Activated CD8-positive, alpha-beta T cell treated with anti-CD3 and anti-CD28 coated beads, Interleukin-2, amount 10 ng/mL, durations not matched to agents 7 days and 5 days (primary cell): ENCODE measurements at regions not wholly inside any gene's neighbourhood (a gene's known extent, or its start where the extent isn't known, plus 50 kb on each side); places are given as distances from the start of the nearest gene placed in this dataset.

Experiments
- ATAC-seq: fragments of 150-1000 bp; cut with Tn5 transposase; one replicate; pipeline ENCODE4 v1.10.0; 2021; ENCODE audit warnings: moderate library complexity
- CTCF ChIA-PET: fragments of 350-600 bp; sonication (Branson Sonifier 250); formaldehyde crosslinking; loops from one replicate; lab custom pipeline; 2021; ENCODE audit warnings: antibody characterized with exemption; lab: Charles Lee
- POLR2A ChIA-PET: fragments of 350-600 bp; sonication (Branson Sonifier 250); formaldehyde crosslinking; loops from one replicate; lab custom pipeline; 2021; ENCODE audit warnings: antibody characterized with exemption; lab: Charles Lee
- DNase-seq: peaks from one replicate; pipeline ENCODE4 v3.0.0-alpha.2; 2020
- H3K27ac Mint-ChIP-seq: one replicate; pipeline ENCODE4 v1.8.0; 2021; ENCODE audit warnings: mild to moderate bottlenecking, mixed read lengths
- H3K27me3 Mint-ChIP-seq: one replicate; pipeline ENCODE4 v1.8.0; 2021; ENCODE audit warnings: low read depth, mixed read lengths
- H3K36me3 Mint-ChIP-seq: one replicate; pipeline ENCODE4 v1.8.0; 2021; ENCODE audit warnings: low read depth, mixed read lengths
- H3K4me1 Mint-ChIP-seq: one replicate; pipeline ENCODE4 v1.8.0; 2021; ENCODE audit warnings: low read depth, mixed read lengths
- H3K4me3 Mint-ChIP-seq: one replicate; pipeline ENCODE4 v1.8.0; 2021; ENCODE audit warnings: mild to moderate bottlenecking, mixed read lengths
- H3K9me3 Mint-ChIP-seq: one replicate; pipeline ENCODE4 v1.8.0; 2022; ENCODE audit warnings: mixed read lengths; ENCODE audit not compliant: insufficient read depth

GRCh38 chr9:31677415-31677814 is 707.0 kb upstream of the ACO1 start:
- no peak overlapping the region for H3K4me3 Mint-ChIP-seq
- DNase-seq (no peak), ATAC-seq (no peak)
- H3K4me1 Mint-ChIP-seq = no peaks in the 10 kb centered on the region
- no peaks in the 10 kb centered on the region for H3K36me3 Mint-ChIP-seq
- CTCF ChIA-PET = no interaction called here
- H3K9me3 Mint-ChIP-seq = no peaks in the 10 kb centered on the region
- H3K27ac Mint-ChIP-seq = no peak overlapping the region
- POLR2A ChIA-PET = no interaction called here
- H3K27me3 Mint-ChIP-seq = no peaks in the 10 kb centered on the region

- POLR2A ChIA-PET = no interaction called here
- no peak overlapping the region for H3K27ac Mint-ChIP-seq
- DNase-seq (no peak), ATAC-seq (no peak)
- H3K4me3 Mint-ChIP-seq = no peak overlapping the region
- H3K36me3 Mint-ChIP-seq = no peaks in the 10 kb centered on the region
- H3K27me3 Mint-ChIP-seq = no peaks in the 10 kb centered on the region
- CTCF ChIA-PET = no interaction called here
- H3K4me1 Mint-ChIP-seq = no peaks in the 10 kb centered on the region
- H3K9me3 Mint-ChIP-seq = no peaks in the 10 kb centered on the region
Observed at GRCh38 chr9:31677877-31678276, 706.6 kb upstream of the ACO1 start.

GRCh38 chr9:31683116-31683515 is 701.3 kb upstream of the ACO1 start:
- H3K9me3 Mint-ChIP-seq = no peaks in the 10 kb centered on the region
- no peaks in the 10 kb centered on the region for H3K27me3 Mint-ChIP-seq
- DNase-seq (no peak), ATAC-seq (no peak)
- ChIA-PET POLR2A (no interaction called here), CTCF (no interaction called here)
- no peak overlapping the region for H3K4me3 Mint-ChIP-seq
- no peaks in the 10 kb centered on the region for H3K4me1 Mint-ChIP-seq
- H3K36me3 Mint-ChIP-seq = no peaks in the 10 kb centered on the region
- no peak overlapping the region for H3K27ac Mint-ChIP-seq

- no peak overlapping the region for H3K4me3 Mint-ChIP-seq
- peaks cover 9% of the 10 kb centered on the region for H3K4me1 Mint-ChIP-seq
- H3K27me3 Mint-ChIP-seq = no peaks in the 10 kb centered on the region
- no peak overlapping the region for H3K27ac Mint-ChIP-seq
- ChIA-PET POLR2A (no interaction called here), CTCF (no interaction called here)
- no peaks in the 10 kb centered on the region for H3K36me3 Mint-ChIP-seq
- DNase-seq (no peak), ATAC-seq (no peak)
- no peaks in the 10 kb centered on the region for H3K9me3 Mint-ChIP-seq
Observed at GRCh38 chr9:31697956-31698355, 686.5 kb upstream of the ACO1 start.

GRCh38 chr9:31699836-31700235 is 684.6 kb upstream of the ACO1 start:
- H3K4me1 Mint-ChIP-seq = peaks cover 9% of the 10 kb centered on the region
- H3K36me3 Mint-ChIP-seq = no peaks in the 10 kb centered on the region
- no peaks in the 10 kb centered on the region for H3K9me3 Mint-ChIP-seq
- POLR2A ChIA-PET = no interaction called here
- no peak overlapping the region for H3K4me3 Mint-ChIP-seq
- H3K27ac Mint-ChIP-seq = no peak overlapping the region
- DNase-seq = no peak
- no peaks in the 10 kb centered on the region for H3K27me3 Mint-ChIP-seq
- ATAC-seq = no peak
- CTCF ChIA-PET = no interaction called here

GRCh38 chr9:31700252-31701045 is 684.0 kb upstream of the ACO1 start:
- Mint-ChIP-seq H3K27ac (peak overlapping the region; percentile 9), H3K4me3 (no peak overlapping the region), H3K4me1 (peaks cover 9% of the 10 kb centered on the region), H3K36me3 (no peaks in the 10 kb centered on the region), H3K27me3 (no peaks in the 10 kb centered on the region), H3K9me3 (no peaks in the 10 kb centered on the region)
- ATAC-seq (no peak), DNase-seq (no peak)
- POLR2A ChIA-PET = no interaction called here
- CTCF ChIA-PET = no interaction called here

GRCh38 chr9:31702957-31703356 is 681.5 kb upstream of the ACO1 start:
- ATAC-seq (no peak), DNase-seq (no peak)
- ChIA-PET CTCF (no interaction called here), POLR2A (no interaction called here)
- H3K4me3 Mint-ChIP-seq = no peak overlapping the region
- peaks cover 9% of the 10 kb centered on the region for H3K4me1 Mint-ChIP-seq
- H3K36me3 Mint-ChIP-seq = no peaks in the 10 kb centered on the region
- H3K27me3 Mint-ChIP-seq = no peaks in the 10 kb centered on the region
- no peak overlapping the region for H3K27ac Mint-ChIP-seq
- H3K9me3 Mint-ChIP-seq = peaks cover 4% of the 10 kb centered on the region

GRCh38 chr9:31715250-31715649 is 669.2 kb upstream of the ACO1 start:
- no peak for DNase-seq
- no peak overlapping the region for H3K27ac Mint-ChIP-seq
- no peaks in the 10 kb centered on the region for H3K9me3 Mint-ChIP-seq
- CTCF ChIA-PET = no interaction called here
- H3K4me1 Mint-ChIP-seq = no peaks in the 10 kb centered on the region
- H3K36me3 Mint-ChIP-seq = no peaks in the 10 kb centered on the region
- H3K4me3 Mint-ChIP-seq = no peak overlapping the region
- no peaks in the 10 kb centered on the region for H3K27me3 Mint-ChIP-seq
- POLR2A ChIA-PET = no interaction called here
- no peak for ATAC-seq

- no peaks in the 10 kb centered on the region for H3K27me3 Mint-ChIP-seq
- H3K4me3 Mint-ChIP-seq = no peak overlapping the region
- ChIA-PET CTCF (no interaction called here), POLR2A (no interaction called here)
- no peak overlapping the region for H3K27ac Mint-ChIP-seq
- no peaks in the 10 kb centered on the region for H3K36me3 Mint-ChIP-seq
- DNase-seq (no peak), ATAC-seq (no peak)
- no peaks in the 10 kb centered on the region for H3K4me1 Mint-ChIP-seq
- H3K9me3 Mint-ChIP-seq = no peaks in the 10 kb centered on the region
Observed at GRCh38 chr9:31719262-31719661, 665.2 kb upstream of the ACO1 start.

GRCh38 chr9:31730398-31730797 is 654.0 kb upstream of the ACO1 start:
- no peak for DNase-seq
- H3K27me3 Mint-ChIP-seq = no peaks in the 10 kb centered on the region
- CTCF ChIA-PET = no interaction called here
- ATAC-seq = no peak
- no peaks in the 10 kb centered on the region for H3K4me1 Mint-ChIP-seq
- H3K27ac Mint-ChIP-seq = no peak overlapping the region
- POLR2A ChIA-PET = no interaction called here
- H3K4me3 Mint-ChIP-seq = no peak overlapping the region
- no peaks in the 10 kb centered on the region for H3K36me3 Mint-ChIP-seq
- no peaks in the 10 kb centered on the region for H3K9me3 Mint-ChIP-seq

GRCh38 chr9:31733166-31733565 is 651.3 kb upstream of the ACO1 start:
- Mint-ChIP-seq H3K9me3 (no peaks in the 10 kb centered on the region), H3K36me3 (no peaks in the 10 kb centered on the region)

GRCh38 chr9:31736581-31737179 is 647.8 kb upstream of the ACO1 start:
- H3K36me3 Mint-ChIP-seq = no peaks in the 10 kb centered on the region
- CTCF ChIA-PET = no interaction called here
- H3K4me1 Mint-ChIP-seq = no peaks in the 10 kb centered on the region

More at GRCh38 chr9:31733166-31733565, 651.3 kb upstream of the ACO1 start:
- H3K27ac Mint-ChIP-seq = no peak overlapping the region
- ChIA-PET CTCF (no interaction called here), POLR2A (no interaction called here)
- ATAC-seq (no peak), DNase-seq (no peak)
- no peaks in the 10 kb centered on the region for H3K4me1 Mint-ChIP-seq
- no peak overlapping the region for H3K4me3 Mint-ChIP-seq
- no peaks in the 10 kb centered on the region for H3K27me3 Mint-ChIP-seq

More at GRCh38 chr9:31736581-31737179, 647.8 kb upstream of the ACO1 start:
- H3K4me3 Mint-ChIP-seq = no peak overlapping the region
- DNase-seq (no peak), ATAC-seq (no peak)
- H3K9me3 Mint-ChIP-seq = no peaks in the 10 kb centered on the region
- no peaks in the 10 kb centered on the region for H3K27me3 Mint-ChIP-seq
- POLR2A ChIA-PET = no interaction called here
- no peak overlapping the region for H3K27ac Mint-ChIP-seq
